ENCODE measurements at regions not wholly inside any gene's neighbourhood (a gene's known extent, or its start where the extent isn't known, plus 50 kb on each side); places are given as distances from the start of the nearest gene placed in this dataset.

DNA sequence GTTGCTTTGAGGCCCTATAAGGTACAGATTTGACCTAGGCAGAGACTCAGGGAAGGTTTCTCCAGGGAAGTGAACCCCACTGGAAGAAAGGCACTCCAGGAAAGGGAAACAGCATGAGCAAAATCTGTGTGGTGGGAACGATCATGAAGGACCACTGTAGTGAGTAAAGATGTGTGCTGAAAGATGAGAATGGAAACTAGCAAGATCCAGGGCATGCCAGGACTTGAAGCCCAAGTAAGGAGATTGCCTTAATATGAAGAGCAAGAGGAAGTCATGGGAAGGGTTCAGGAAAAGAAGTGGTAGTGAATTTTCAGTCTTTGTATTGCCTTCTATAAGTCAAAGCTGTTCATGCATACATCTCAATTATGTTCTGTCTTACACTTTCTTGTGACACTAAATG, 55.2 kb upstream of the SLIT3 start:
- Histone ChIP-seq H2AFZ (ENCODE audit: low read depth, low read length) (no peak overlapping the region), H3K4me1 (ENCODE audit: insufficient read depth, low read length) (no peaks in the 10 kb centered on the region), H4K20me1 (ENCODE audit: insufficient read depth, low read length) (no peaks in the 10 kb centered on the region), H3K79me2 (ENCODE audit: insufficient read depth, low read length) (no peaks in the 10 kb centered on the region), H3K4me3 (ENCODE audit: low read depth in 1 of 2, low read length in 2 of 2) (no peak overlapping the region), H3K36me3 (ENCODE audit: insufficient read depth, low read length) (no peaks in the 10 kb centered on the region), H3K9me3 (ENCODE audit: insufficient read depth, low read length, severe bottlenecking) (no peaks in the 10 kb centered on the region), H3K27ac (ENCODE audit: low read length) (no peak overlapping the region), H3K4me2 (ENCODE audit: insufficient read depth, low read length) (no peak overlapping the region), H3K27me3 (ENCODE audit: insufficient read depth, low read length, poor library complexity) (no peaks in the 10 kb centered on the region), H3K9ac (ENCODE audit: low read depth, low read length) (no peak overlapping the region)
- DNase-seq (no peak), ATAC-seq (ENCODE audit: insufficient read depth, low read depth) (no peak)
- no peak for TF ChIP-seq EZH2 (IDR thresholded peaks at IDR 0.05; ENCODE audit: borderline replicate concordance, low read depth, low read length, severe bottlenecking)
- TF ChIP-seq, protein P1, sequence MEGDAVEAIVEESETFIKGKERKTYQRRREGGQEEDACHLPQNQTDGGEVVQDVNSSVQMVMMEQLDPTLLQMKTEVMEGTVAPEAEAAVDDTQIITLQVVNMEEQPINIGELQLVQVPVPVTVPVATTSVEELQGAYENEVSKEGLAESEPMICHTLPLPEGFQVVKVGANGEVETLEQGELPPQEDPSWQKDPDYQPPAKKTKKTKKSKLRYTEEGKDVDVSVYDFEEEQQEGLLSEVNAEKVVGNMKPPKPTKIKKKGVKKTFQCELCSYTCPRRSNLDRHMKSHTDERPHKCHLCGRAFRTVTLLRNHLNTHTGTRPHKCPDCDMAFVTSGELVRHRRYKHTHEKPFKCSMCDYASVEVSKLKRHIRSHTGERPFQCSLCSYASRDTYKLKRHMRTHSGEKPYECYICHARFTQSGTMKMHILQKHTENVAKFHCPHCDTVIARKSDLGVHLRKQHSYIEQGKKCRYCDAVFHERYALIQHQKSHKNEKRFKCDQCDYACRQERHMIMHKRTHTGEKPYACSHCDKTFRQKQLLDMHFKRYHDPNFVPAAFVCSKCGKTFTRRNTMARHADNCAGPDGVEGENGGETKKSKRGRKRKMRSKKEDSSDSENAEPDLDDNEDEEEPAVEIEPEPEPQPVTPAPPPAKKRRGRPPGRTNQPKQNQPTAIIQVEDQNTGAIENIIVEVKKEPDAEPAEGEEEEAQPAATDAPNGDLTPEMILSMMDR (IDR thresholded peaks at IDR 0.05; ENCODE audit: borderline replicate concordance, extremely low read depth, low read length, poor library complexity, severe bottlenecking) = no peak

DNA sequence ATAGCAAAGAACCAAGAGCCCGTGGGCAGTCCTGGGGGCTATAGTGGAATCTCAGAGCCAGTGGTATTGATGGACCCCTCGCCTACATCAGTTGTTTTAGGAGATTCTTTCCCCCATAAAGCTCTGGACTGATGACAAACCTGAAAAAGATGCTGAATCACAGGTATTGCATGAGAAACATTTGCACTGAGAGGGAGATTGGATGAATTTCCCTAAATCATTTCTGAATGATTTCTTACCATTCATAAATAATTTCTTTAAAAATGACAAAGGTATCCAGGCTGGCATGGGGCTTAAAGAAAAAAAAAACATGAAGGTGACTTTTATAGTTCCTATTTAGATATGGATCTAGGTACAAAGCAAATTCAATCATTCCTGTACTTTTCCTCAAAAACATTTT, 54.0 kb upstream of the SLIT3 start:
- no peaks in the 10 kb centered on the region for H4K20me1 ChIP-seq (ENCODE audit: insufficient read depth, low read length)
- TF ChIP-seq, protein P1 (IDR thresholded peaks at IDR 0.05; ENCODE audit: borderline replicate concordance, extremely low read depth, low read length, poor library complexity, severe bottlenecking) = no peak
- no peak for TF ChIP-seq EZH2 (IDR thresholded peaks at IDR 0.05; ENCODE audit: borderline replicate concordance, low read depth, low read length, severe bottlenecking)
- H3K4me1 ChIP-seq (ENCODE audit: insufficient read depth, low read length) = no peaks in the 10 kb centered on the region
- no peak overlapping the region for H3K27ac ChIP-seq (ENCODE audit: low read length)
- no peak overlapping the region for H3K9ac ChIP-seq (ENCODE audit: low read depth, low read length)
- H3K79me2 ChIP-seq (ENCODE audit: insufficient read depth, low read length) = no peaks in the 10 kb centered on the region
- H3K36me3 ChIP-seq (ENCODE audit: insufficient read depth, low read length) = no peaks in the 10 kb centered on the region
- DNase-seq (no peak), ATAC-seq (ENCODE audit: insufficient read depth, low read depth) (no peak)
- H2AFZ ChIP-seq (ENCODE audit: low read depth, low read length) = no peak overlapping the region
- H3K27me3 ChIP-seq (ENCODE audit: insufficient read depth, low read length, poor library complexity) = peaks cover 4% of the 10 kb centered on the region
- H3K4me3 ChIP-seq (ENCODE audit: low read depth in 1 of 2, low read length in 2 of 2) = no peak overlapping the region
- no peaks in the 10 kb centered on the region for H3K9me3 ChIP-seq (ENCODE audit: insufficient read depth, low read length, severe bottlenecking)
- H3K4me2 ChIP-seq (ENCODE audit: insufficient read depth, low read length) = no peak overlapping the region

DNA sequence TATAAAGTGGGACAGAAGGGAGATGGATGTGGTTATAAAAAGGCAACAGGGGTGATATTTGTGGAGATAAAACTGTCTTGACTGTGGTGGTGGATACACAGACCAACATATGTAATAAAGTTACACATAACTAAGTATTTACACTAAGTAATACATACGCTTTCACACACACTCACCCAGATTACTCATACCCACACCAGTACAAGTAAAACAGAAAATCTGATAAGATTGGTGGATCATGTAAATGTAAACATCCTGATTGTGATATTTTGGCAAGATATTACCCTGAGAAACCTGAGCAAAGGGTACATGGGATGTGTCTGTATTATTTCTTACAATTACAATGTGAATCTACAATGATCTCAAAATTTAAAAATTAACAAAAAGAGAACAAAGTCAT, 53.3 kb upstream of the SLIT3 start:
- Histone ChIP-seq H3K9ac (ENCODE audit: low read depth, low read length) (no peak overlapping the region), H3K4me3 (ENCODE audit: low read depth in 1 of 2, low read length in 2 of 2) (no peak overlapping the region), H3K4me2 (ENCODE audit: insufficient read depth, low read length) (no peak overlapping the region), H3K4me1 (ENCODE audit: insufficient read depth, low read length) (no peaks in the 10 kb centered on the region), H3K27ac (ENCODE audit: low read length) (no peak overlapping the region), H3K9me3 (ENCODE audit: insufficient read depth, low read length, severe bottlenecking) (no peaks in the 10 kb centered on the region), H4K20me1 (ENCODE audit: insufficient read depth, low read length) (no peaks in the 10 kb centered on the region), H3K27me3 (ENCODE audit: insufficient read depth, low read length, poor library complexity) (peaks cover 4% of the 10 kb centered on the region), H3K79me2 (ENCODE audit: insufficient read depth, low read length) (no peaks in the 10 kb centered on the region), H3K36me3 (ENCODE audit: insufficient read depth, low read length) (no peaks in the 10 kb centered on the region), H2AFZ (ENCODE audit: low read depth, low read length) (no peak overlapping the region)
- DNase-seq (no peak), ATAC-seq (ENCODE audit: insufficient read depth, low read depth) (no peak)
- TF ChIP-seq, protein P1 (IDR thresholded peaks at IDR 0.05; ENCODE audit: borderline replicate concordance, extremely low read depth, low read length, poor library complexity, severe bottlenecking) = no peak
- no peak for TF ChIP-seq EZH2 (IDR thresholded peaks at IDR 0.05; ENCODE audit: borderline replicate concordance, low read depth, low read length, severe bottlenecking)

DNA sequence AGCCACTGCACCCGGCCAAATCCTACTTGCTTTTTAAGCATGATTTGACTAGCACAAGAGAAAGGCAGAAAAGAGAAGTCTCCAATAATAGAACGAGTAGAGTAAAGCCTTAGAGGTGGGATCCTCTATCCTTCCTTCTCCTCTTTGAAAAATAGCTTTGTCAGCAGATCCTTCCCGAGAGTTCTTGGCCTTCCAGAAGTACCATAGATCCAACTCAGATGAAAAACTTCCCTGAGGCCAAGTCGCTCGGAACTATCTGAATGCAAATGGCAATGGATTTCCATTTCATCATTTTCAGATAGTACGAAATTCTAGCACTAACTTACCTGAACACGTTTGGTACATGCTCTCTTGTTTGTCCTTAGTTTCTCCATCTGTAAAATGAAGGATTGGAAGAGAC, 52.0 kb upstream of the SLIT3 start:
- no peak for ATAC-seq (ENCODE audit: insufficient read depth, low read depth)
- no peaks in the 10 kb centered on the region for H4K20me1 ChIP-seq (ENCODE audit: insufficient read depth, low read length)
- no peak overlapping the region for H3K27ac ChIP-seq (ENCODE audit: low read length)
- H3K4me2 ChIP-seq (ENCODE audit: insufficient read depth, low read length) = no peak overlapping the region
- H3K9me3 ChIP-seq (ENCODE audit: insufficient read depth, low read length, severe bottlenecking) = no peaks in the 10 kb centered on the region
- H3K79me2 ChIP-seq (ENCODE audit: insufficient read depth, low read length) = no peaks in the 10 kb centered on the region
- no peak overlapping the region for H3K9ac ChIP-seq (ENCODE audit: low read depth, low read length)
- H3K27me3 ChIP-seq (ENCODE audit: insufficient read depth, low read length, poor library complexity) = peaks cover 4% of the 10 kb centered on the region
- H3K4me3 ChIP-seq (ENCODE audit: low read depth in 1 of 2, low read length in 2 of 2) = no peak overlapping the region
- no peaks in the 10 kb centered on the region for H3K36me3 ChIP-seq (ENCODE audit: insufficient read depth, low read length)
- no peak overlapping the region for H2AFZ ChIP-seq (ENCODE audit: low read depth, low read length)
- DNase-seq = no peak
- no peak for TF ChIP-seq EZH2 (IDR thresholded peaks at IDR 0.05; ENCODE audit: borderline replicate concordance, low read depth, low read length, severe bottlenecking)
- TF ChIP-seq, protein P1 (IDR thresholded peaks at IDR 0.05; ENCODE audit: borderline replicate concordance, extremely low read depth, low read length, poor library complexity, severe bottlenecking) = no peak
- no peaks in the 10 kb centered on the region for H3K4me1 ChIP-seq (ENCODE audit: insufficient read depth, low read length)
